Ammon's horn (tissue), 1 donor: ENCODE measurements at regions not wholly inside any gene's neighbourhood (a gene's known extent, or its start where the extent isn't known, plus 50 kb on each side); places are given as distances from the start of the nearest gene placed in this dataset.

Experiments used
- DNase-seq: peaks from one replicate; pipeline ENCODE4 v3.0.0-alpha.2; 2016; ENCODE audit warnings: low spot score

GRCh38 chr11:80596291-80596810 is 1155.5 kb upstream of the TENM4 start:
- DNase-seq = no peak

- DNase-seq = no peak
Observed at GRCh38 chr11:80595011-80595410, 1154.2 kb upstream of the TENM4 start.

GRCh38 chr11:80593648-80594374 is 1153.0 kb upstream of the TENM4 start:
- DNase-seq = peak; percentile 81

- no peak for DNase-seq
Observed at GRCh38 chr11:80592546-80592945, 1151.7 kb upstream of the TENM4 start.

- no peak for DNase-seq
Observed at GRCh38 chr11:80587906-80588305, 1147.1 kb upstream of the TENM4 start.

GRCh38 chr11:80586464-80586863 is 1145.6 kb upstream of the TENM4 start:
- no peak for DNase-seq

- no peak for DNase-seq
Observed at GRCh38 chr11:80584661-80585060, 1143.8 kb upstream of the TENM4 start.

- DNase-seq = no peak
Observed at GRCh38 chr11:80569832-80570231, 1129.0 kb upstream of the TENM4 start.

GRCh38 chr11:80565231-80565630 is 1124.4 kb upstream of the TENM4 start:
- DNase-seq = no peak

- no peak for DNase-seq
Observed at GRCh38 chr11:80562523-80563125, 1121.8 kb upstream of the TENM4 start.

- DNase-seq = no peak
Observed at GRCh38 chr11:80559942-80560341, 1119.1 kb upstream of the TENM4 start.

- no peak for DNase-seq
Observed at GRCh38 chr11:80553565-80553964, 1112.7 kb upstream of the TENM4 start.

- DNase-seq = no peak
Observed at GRCh38 chr11:80542704-80543103, 1101.9 kb upstream of the TENM4 start.

- DNase-seq = no peak
Observed at GRCh38 chr11:80538040-80538439, 1097.2 kb upstream of the TENM4 start.

GRCh38 chr11:80533463-80533862 is 1092.6 kb upstream of the TENM4 start:
- DNase-seq = no peak

GRCh38 chr11:80532633-80533232 is 1091.9 kb upstream of the TENM4 start:
- DNase-seq = no peak

GRCh38 chr11:80529726-80530125 is 1088.9 kb upstream of the TENM4 start:
- no peak for DNase-seq

- no peak for DNase-seq
Observed at GRCh38 chr11:80525663-80526405, 1085.0 kb upstream of the TENM4 start.

- no peak for DNase-seq
Observed at GRCh38 chr11:80524349-80524748, 1083.5 kb upstream of the TENM4 start.

GRCh38 chr11:80523057-80523456 is 1082.2 kb upstream of the TENM4 start:
- DNase-seq = no peak

GRCh38 chr11:80521592-80521991 is 1080.8 kb upstream of the TENM4 start:
- DNase-seq = no peak

- no peak for DNase-seq
Observed at GRCh38 chr11:80520507-80520887, 1079.7 kb upstream of the TENM4 start.
